Neuronal stem cell (in vitro differentiated cells): ENCODE measurements at regions not wholly inside any gene's neighbourhood (a gene's known extent, or its start where the extent isn't known, plus 50 kb on each side); places are given as distances from the start of the nearest gene placed in this dataset.
A peak's percentile ranks its signal among the peaks of the same experiment; 100 is the strongest.

Experiments
- DNase-seq: peaks from one replicate; pipeline ENCODE4 v3.0.0-alpha.2; 2013; ENCODE audit warnings: low spot score
- H2AFZ ChIP-seq: one replicate; pipeline ENCODE4 v1.6.1; 2013; ENCODE audit warnings: mild to moderate bottlenecking, low read length, inconsistent platforms
- H2AK5ac ChIP-seq: 2 replicates; pipeline ENCODE4 v1.6.1; 2013; ENCODE audit warnings: low read depth, mild to moderate bottlenecking, inconsistent platforms, low read length, moderate library complexity, mixed read lengths
- H2BK120ac ChIP-seq: 2 replicates; pipeline ENCODE4 v1.6.1; 2013; ENCODE audit warnings: low read depth, mild to moderate bottlenecking, inconsistent platforms, low read length, moderate library complexity, mixed read lengths
- H2BK12ac ChIP-seq: one replicate; pipeline ENCODE4 v1.6.1; 2013; ENCODE audit warnings: low read length, inconsistent platforms
- H2BK15ac ChIP-seq: 2 replicates; pipeline ENCODE4 v1.6.1; 2013; ENCODE audit warnings: mild to moderate bottlenecking, low read length, inconsistent platforms, mixed read lengths
- H2BK5ac ChIP-seq: one replicate; pipeline ENCODE4 v1.6.1; 2013; ENCODE audit warnings: inconsistent platforms, mild to moderate bottlenecking, low read length, moderate library complexity
- H3K14ac ChIP-seq: one replicate; pipeline ENCODE4 v1.6.1; 2013; ENCODE audit warnings: low read length, inconsistent platforms
- H3K18ac ChIP-seq: 2 replicates; pipeline ENCODE4 v1.6.1; 2013; ENCODE audit warnings: low read length, inconsistent platforms
- H3K23ac ChIP-seq: 2 replicates; pipeline ENCODE4 v1.6.1; 2013; ENCODE audit warnings: low read depth, mild to moderate bottlenecking, mixed read lengths, low read length, inconsistent platforms; ENCODE audit not compliant: poor library complexity
- H3K27ac ChIP-seq: replicated peaks from 3 replicates; pipeline ENCODE4 v1.5.1; 2013; ENCODE audit warnings: low read length, inconsistent platforms
- H3K27me3 ChIP-seq, 3 experiments: 2 replicates each; pipeline ENCODE4 v1.6.1; 2013; ENCODE audit warnings: low read length in 3 of 3, mild to moderate bottlenecking in 2 of 3, inconsistent platforms in 1 of 3, low read depth in 1 of 3, mixed read lengths in 1 of 3, moderate library complexity in 1 of 3; ENCODE audit not compliant: control insufficient read depth in 3 of 3, insufficient read depth in 3 of 3
- H3K36me3 ChIP-seq, 2 donors: replicated peaks in 1 of 2; 2 replicates each; pipeline ENCODE4 v1.6.1; 2013; ENCODE audit warnings: low read length in 2 of 2; ENCODE audit not compliant: control insufficient read depth in 2 of 2, insufficient read depth in 2 of 2
- H3K4ac ChIP-seq: 2 replicates; pipeline ENCODE4 v1.6.1; 2013; ENCODE audit warnings: inconsistent platforms, mild to moderate bottlenecking, low read length, moderate library complexity
- H3K4me1 ChIP-seq, 2 donors: 1 replicate in 1 of 2; 2 replicates in 1 of 2; pipeline ENCODE4 v1.6.1; 2013; ENCODE audit warnings: low read length in 2 of 2, low read depth in 1 of 2; ENCODE audit not compliant: control insufficient read depth in 2 of 2, insufficient read depth in 1 of 2
- H3K4me2 ChIP-seq: one replicate; pipeline ENCODE4 v1.6.1; 2013; ENCODE audit warnings: mild to moderate bottlenecking, low read length, inconsistent platforms; ENCODE audit not compliant: insufficient read depth, poor library complexity, severe bottlenecking
- H3K4me3 ChIP-seq, 2 donors: 2 replicates each; pipeline ENCODE4 v1.5.1; 2013; ENCODE audit warnings: low read length in 2 of 2, mild to moderate bottlenecking in 2 of 2, inconsistent platforms in 1 of 2, moderate library complexity in 1 of 2
- H3K79me1 ChIP-seq: one replicate; pipeline ENCODE4 v1.6.1; 2013; ENCODE audit warnings: low read depth, mild to moderate bottlenecking, inconsistent platforms, low read length, moderate library complexity
- H3K9ac ChIP-seq: one replicate; pipeline ENCODE4 v1.6.1; 2013; ENCODE audit warnings: mild to moderate bottlenecking, low read depth, low read length, inconsistent platforms; ENCODE audit not compliant: poor library complexity
- H3K9me3 ChIP-seq, 2 donors: replicated peaks in 1 of 2; 2 replicates each; pipeline versions ENCODE3 to v1.6.1; 2013; ENCODE audit warnings: low read length in 2 of 2, mild to moderate bottlenecking in 2 of 2, inconsistent platforms in 1 of 2, low read depth in 1 of 2, mixed read lengths in 1 of 2, moderate library complexity in 1 of 2; ENCODE audit not compliant: control insufficient read depth in 2 of 2, insufficient read depth in 1 of 2
- H4K8ac ChIP-seq: one replicate; pipeline ENCODE4 v1.6.1; 2013; ENCODE audit warnings: low read depth, mild to moderate bottlenecking, inconsistent platforms, low read length, moderate library complexity
- H4K91ac ChIP-seq: one replicate; pipeline ENCODE4 v1.6.1; 2013; ENCODE audit warnings: low read length, low read depth, mild to moderate bottlenecking, inconsistent platforms; ENCODE audit not compliant: poor library complexity
- WGBS, 2 donors: extraction: QIAGEN DNeasy Blood & Tissue Kit; methylation state at CpG; one replicate each; pipeline ENCODE4 v1.1.7; 2013; ENCODE audit warnings: missing lambda C conversion rate in 2 of 2, mixed read lengths in 1 of 2; ENCODE audit not compliant: insufficient read length in 2 of 2, insufficient replicate concordance in 1 of 2; ENCODE audit errors: extremely low coverage in 2 of 2; 5-methylcytosine and 5-hydroxymethylcytosine counted together

GRCh38 chr13:90803210-90803609, 544.3 kb upstream of the MIR17HG start:
- Histone ChIP-seq H3K9me3 (no peaks in the 10 kb centered on the region), H2BK5ac (no peak overlapping the region), H3K14ac (no peak overlapping the region), H3K4me2 (no peak overlapping the region), H3K4me1 (peaks cover 0 to 2% of the 10 kb centered on the region in 2 donors), H3K4me3 (no peak overlapping the region), H4K8ac (no peak overlapping the region), H3K18ac (no peak overlapping the region), H3K36me3 (no peaks in the 10 kb centered on the region), H2AK5ac (no peak overlapping the region), H3K9ac (no peak overlapping the region), H3K4ac (no peak overlapping the region), H3K27me3 (no peaks in the 10 kb centered on the region), H2BK120ac (no peak overlapping the region), H3K27ac (no peak overlapping the region), H4K91ac (no peak overlapping the region), H3K23ac (no peak overlapping the region), H2AFZ (no peak overlapping the region), H2BK12ac (no peak overlapping the region), H2BK15ac (no peak overlapping the region), H3K79me1 (no peaks in the 10 kb centered on the region)
- no peak for DNase-seq
- no CpG with 5 or more reads among the region's 2 CpGs for WGBS, 2 donors

- no peak overlapping the region for H2AFZ ChIP-seq
These were observed 541.4 kb upstream of the MIR17HG start for GRCh38 chr13:90806016-90806615.

GRCh38 chr13:90806892-90807291, 540.6 kb upstream of the MIR17HG start:
- DNase-seq = no peak
- no CpG with 5 or more reads among the region's 2 CpGs for WGBS, 2 donors
- H3K27ac ChIP-seq = no peak overlapping the region

More at GRCh38 chr13:90806016-90806615, 541.4 kb upstream of the MIR17HG start:
- Histone ChIP-seq H3K79me1 (no peaks in the 10 kb centered on the region), H3K4me2 (no peak overlapping the region), H3K23ac (no peak overlapping the region), H3K27ac (no peak overlapping the region), H2BK5ac (no peak overlapping the region), H3K9ac (no peak overlapping the region), H4K91ac (no peak overlapping the region), H2BK15ac (no peak overlapping the region), H3K36me3 (no peaks in the 10 kb centered on the region), H2BK120ac (no peak overlapping the region), H2AK5ac (no peak overlapping the region), H3K18ac (no peak overlapping the region), H3K14ac (no peak overlapping the region), H3K9me3 (no peaks in the 10 kb centered on the region), H2BK12ac (no peak overlapping the region), H3K4me3 (no peak overlapping the region), H4K8ac (no peak overlapping the region), H3K27me3 (no peaks in the 10 kb centered on the region), H3K4me1 (peaks cover 0 to 2% of the 10 kb centered on the region in 2 donors), H3K4ac (no peak overlapping the region)
- no CpG with 5 or more reads among the region's 1 CpG for WGBS, 2 donors
- DNase-seq = no peak

GRCh38 chr13:90808838-90809237, 538.6 kb upstream of the MIR17HG start:
- no peak overlapping the region for H3K9ac ChIP-seq
- H3K27ac ChIP-seq = no peak overlapping the region
- no peak overlapping the region for H2BK15ac ChIP-seq
- no peak overlapping the region for H4K8ac ChIP-seq
- H3K23ac ChIP-seq = no peak overlapping the region
- H3K79me1 ChIP-seq = no peaks in the 10 kb centered on the region
- H2BK12ac ChIP-seq = no peak overlapping the region
- no peak overlapping the region for H4K91ac ChIP-seq
- no peak overlapping the region for H3K4ac ChIP-seq
- no peak overlapping the region for H3K4me3 ChIP-seq
- H2BK120ac ChIP-seq = no peak overlapping the region
- no peak overlapping the region for H2AFZ ChIP-seq
- H3K18ac ChIP-seq = no peak overlapping the region
- no peak overlapping the region for H2AK5ac ChIP-seq
- no peak for DNase-seq
- H3K9me3 ChIP-seq = no peaks in the 10 kb centered on the region
- H3K4me1 ChIP-seq = peaks cover 0 to 2% of the 10 kb centered on the region in 2 donors
- H2BK5ac ChIP-seq = no peak overlapping the region
- no peaks in the 10 kb centered on the region for H3K36me3 ChIP-seq
- no peak overlapping the region for H3K14ac ChIP-seq
- no peak overlapping the region for H3K4me2 ChIP-seq
- H3K27me3 ChIP-seq = no peaks in the 10 kb centered on the region

More at GRCh38 chr13:90806892-90807291, 540.6 kb upstream of the MIR17HG start:
- H2BK5ac ChIP-seq = no peak overlapping the region
- H3K79me1 ChIP-seq = no peaks in the 10 kb centered on the region
- no peak overlapping the region for H3K4me2 ChIP-seq
- H4K8ac ChIP-seq = no peak overlapping the region
- H2BK12ac ChIP-seq = no peak overlapping the region
- H3K27me3 ChIP-seq = no peaks in the 10 kb centered on the region
- no peak overlapping the region for H4K91ac ChIP-seq
- H3K36me3 ChIP-seq = no peaks in the 10 kb centered on the region
- no peak overlapping the region for H2BK15ac ChIP-seq
- no peak overlapping the region for H3K23ac ChIP-seq
- H2AFZ ChIP-seq = peak overlapping the region; percentile 57
- H2AK5ac ChIP-seq = no peak overlapping the region
- no peaks in the 10 kb centered on the region for H3K9me3 ChIP-seq
- H2BK120ac ChIP-seq = no peak overlapping the region
- no peak overlapping the region for H3K4ac ChIP-seq
- no peak overlapping the region for H3K14ac ChIP-seq
- no peak overlapping the region for H3K18ac ChIP-seq
- no peak overlapping the region for H3K9ac ChIP-seq
- no peak overlapping the region for H3K4me3 ChIP-seq
- H3K4me1 ChIP-seq = peaks cover 0 to 2% of the 10 kb centered on the region in 2 donors
